OCI-LY7 (cell line): ENCODE measurements at regions not wholly inside any gene's neighbourhood (a gene's known extent, or its start where the extent isn't known, plus 50 kb on each side); places are given as distances from the start of the nearest gene placed in this dataset.

Experiments used
- CTCF ChIP-seq: fragments of 200-600 bp; sonication (generic); conservative IDR thresholded peaks from 2 replicates; pipeline ENCODE4 v1.5.1; 2014; ENCODE audit warnings: mild to moderate bottlenecking, antibody characterized with exemption, low read length, moderate library complexity, mixed read lengths
- EZH2phosphoT487 ChIP-seq: fragments of 200-600 bp; sonication (generic); IDR thresholded peaks from 2 replicates; pipeline ENCODE4 v1.6.1; 2018; ENCODE audit warnings: low read depth, borderline replicate concordance, mild to moderate bottlenecking, mixed run types, antibody characterized with exemption, low read length, moderate library complexity, mixed read lengths

- TF ChIP-seq CTCF: no peak
- no peak for TF ChIP-seq EZH2phosphoT487
Measured at GRCh38 chr4:116512552-116512951, 572.8 kb downstream of the TRAM1L1 start.
